Neural cell (in vitro differentiated cells): ENCODE measurements at regions not wholly inside any gene's neighbourhood (a gene's known extent, or its start where the extent isn't known, plus 50 kb on each side); places are given as distances from the start of the nearest gene placed in this dataset.

Source experiments
- EZH2 ChIP-seq: fragments of 200-600, 300-800 bp; shearing (Covaris generic), sonication (generic); IDR thresholded peaks from 2 replicates; pipeline ENCODE4 v1.6.1; 2014; ENCODE audit warnings: antibody characterized with exemption, low read length, borderline replicate concordance, mild to moderate bottlenecking; ENCODE audit not compliant: insufficient read depth, poor library complexity, severe bottlenecking
- SMC3 ChIP-seq: fragments of 450-650 bp; conservative IDR thresholded peaks from 2 replicates; pipeline ENCODE4 v1.6.1; 2014; ENCODE audit warnings: antibody characterized with exemption, mild to moderate bottlenecking, moderate library complexity; ENCODE audit not compliant: poor library complexity
- TF ChIP-seq, protein P1 (sequence below): fragments of 450-650 bp; IDR thresholded peaks from 2 replicates; pipeline ENCODE4 v1.5.1; 2014; ENCODE audit warnings: antibody characterized with exemption, mild to moderate bottlenecking, moderate library complexity; ENCODE audit not compliant: poor library complexity, severe bottlenecking

DNA sequence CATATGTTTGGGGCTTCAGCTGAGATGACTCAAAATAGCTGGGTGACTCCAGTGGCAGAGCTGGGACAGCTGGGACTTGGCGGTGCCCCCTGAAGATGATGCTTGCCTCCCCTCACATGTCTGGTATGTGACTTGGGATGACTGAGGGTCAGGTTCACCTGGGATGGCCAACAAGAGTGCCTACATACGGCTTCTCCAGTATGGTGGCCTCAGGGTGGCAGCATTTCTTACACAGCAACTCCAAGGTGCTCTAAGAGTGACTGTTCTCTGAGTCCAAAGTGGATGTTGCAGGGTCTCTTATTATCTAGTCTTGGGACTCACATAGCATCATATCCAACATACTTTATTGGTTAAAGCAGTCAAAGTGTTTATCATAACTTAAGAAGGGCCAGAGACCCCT, 87.8 kb upstream of the CENPW start:
- TF ChIP-seq EZH2, result no peak
- TF ChIP-seq, protein P1, sequence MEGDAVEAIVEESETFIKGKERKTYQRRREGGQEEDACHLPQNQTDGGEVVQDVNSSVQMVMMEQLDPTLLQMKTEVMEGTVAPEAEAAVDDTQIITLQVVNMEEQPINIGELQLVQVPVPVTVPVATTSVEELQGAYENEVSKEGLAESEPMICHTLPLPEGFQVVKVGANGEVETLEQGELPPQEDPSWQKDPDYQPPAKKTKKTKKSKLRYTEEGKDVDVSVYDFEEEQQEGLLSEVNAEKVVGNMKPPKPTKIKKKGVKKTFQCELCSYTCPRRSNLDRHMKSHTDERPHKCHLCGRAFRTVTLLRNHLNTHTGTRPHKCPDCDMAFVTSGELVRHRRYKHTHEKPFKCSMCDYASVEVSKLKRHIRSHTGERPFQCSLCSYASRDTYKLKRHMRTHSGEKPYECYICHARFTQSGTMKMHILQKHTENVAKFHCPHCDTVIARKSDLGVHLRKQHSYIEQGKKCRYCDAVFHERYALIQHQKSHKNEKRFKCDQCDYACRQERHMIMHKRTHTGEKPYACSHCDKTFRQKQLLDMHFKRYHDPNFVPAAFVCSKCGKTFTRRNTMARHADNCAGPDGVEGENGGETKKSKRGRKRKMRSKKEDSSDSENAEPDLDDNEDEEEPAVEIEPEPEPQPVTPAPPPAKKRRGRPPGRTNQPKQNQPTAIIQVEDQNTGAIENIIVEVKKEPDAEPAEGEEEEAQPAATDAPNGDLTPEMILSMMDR, result no peak
- TF ChIP-seq SMC3, result no peak
